KMS-11 (cell line): ENCODE measurements at regions not wholly inside any gene's neighbourhood (a gene's known extent, or its start where the extent isn't known, plus 50 kb on each side); places are given as distances from the start of the nearest gene placed in this dataset.

ENCODE experiments used
- H2AFZ ChIP-seq: fragments of 200-600 bp; sonication (generic); 2 replicates; pipeline ENCODE4 v1.6.1; 2016; ENCODE audit warnings: antibody characterized with exemption, mixed run types, low read depth
- H3K27ac ChIP-seq: fragments of 200-600 bp; sonication (generic); 2 replicates; pipeline ENCODE4 v1.6.1; 2016; ENCODE audit warnings: mild to moderate bottlenecking, mixed run types
- H3K27me3 ChIP-seq: fragments of 200-600 bp; sonication (generic); 2 replicates; pipeline ENCODE4 v1.6.1; 2017; ENCODE audit warnings: mild to moderate bottlenecking, low read depth, mixed run types, moderate library complexity; ENCODE audit not compliant: insufficient read depth
- H3K36me3 ChIP-seq: fragments of 200-600 bp; sonication (generic); 2 replicates; pipeline ENCODE4 v1.6.1; 2017; ENCODE audit warnings: mild to moderate bottlenecking, mixed run types; ENCODE audit not compliant: insufficient read depth
- H3K4me1 ChIP-seq: fragments of 200-600 bp; sonication (generic); 2 replicates; pipeline ENCODE4 v1.6.1; 2016; ENCODE audit warnings: mild to moderate bottlenecking, low read depth, mixed run types; ENCODE audit not compliant: poor library complexity, severe bottlenecking
- H3K4me2 ChIP-seq: fragments of 200-600 bp; sonication (generic); 2 replicates; pipeline ENCODE4 v1.7.0; 2016; ENCODE audit warnings: mild to moderate bottlenecking, mixed run types
- H3K4me3 ChIP-seq: fragments of 200-600 bp; sonication (generic); IDR thresholded peaks from 2 replicates; pipeline ENCODE4 v1.6.1; 2017; ENCODE audit warnings: low read depth, low read length, mixed read lengths; ENCODE audit not compliant: insufficient read depth
- H3K79me2 ChIP-seq: fragments of 200-600 bp; sonication (generic); 2 replicates; pipeline ENCODE4 v1.6.1; 2016; ENCODE audit warnings: low read depth, mixed run types; ENCODE audit not compliant: insufficient read depth
- H3K9ac ChIP-seq: fragments of 200-600 bp; sonication (generic); 2 replicates; pipeline ENCODE4 v1.6.1; 2016; ENCODE audit warnings: mild to moderate bottlenecking, mixed run types
- H4K20me1 ChIP-seq: fragments of 200-600 bp; sonication (generic); 2 replicates; pipeline ENCODE4 v1.6.1; 2016; ENCODE audit warnings: mild to moderate bottlenecking, mixed run types; ENCODE audit not compliant: insufficient read depth
- TF ChIP-seq, protein P1 (sequence below): fragments of 200-600 bp; sonication (generic); conservative IDR thresholded peaks from 2 replicates; pipeline ENCODE4 v1.6.1; 2017; ENCODE audit warnings: low read depth, mild to moderate bottlenecking, antibody characterized with exemption, low read length, moderate library complexity, mixed read lengths

DNA sequence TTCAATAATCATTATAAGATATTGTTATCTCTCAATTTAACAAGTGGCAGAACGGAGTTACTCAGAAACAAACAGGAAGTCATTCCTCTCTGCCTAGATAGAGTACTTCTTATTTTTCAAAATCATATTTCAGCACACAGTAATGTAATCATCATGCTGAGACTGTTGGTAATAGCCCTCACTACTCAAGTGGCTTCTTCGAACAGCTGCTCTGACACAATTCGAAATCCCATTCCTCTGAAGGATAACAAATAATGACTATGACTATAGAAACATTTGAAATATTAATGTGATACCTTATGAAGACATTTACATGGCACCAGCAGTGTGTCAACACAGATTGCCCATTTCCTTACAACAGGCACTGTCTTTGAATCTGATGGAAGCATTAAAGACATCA lies 1249.8 kb downstream of the NSUN3 start:
- H3K4me2 ChIP-seq, result no peak overlapping the region
- TF ChIP-seq, protein P1, sequence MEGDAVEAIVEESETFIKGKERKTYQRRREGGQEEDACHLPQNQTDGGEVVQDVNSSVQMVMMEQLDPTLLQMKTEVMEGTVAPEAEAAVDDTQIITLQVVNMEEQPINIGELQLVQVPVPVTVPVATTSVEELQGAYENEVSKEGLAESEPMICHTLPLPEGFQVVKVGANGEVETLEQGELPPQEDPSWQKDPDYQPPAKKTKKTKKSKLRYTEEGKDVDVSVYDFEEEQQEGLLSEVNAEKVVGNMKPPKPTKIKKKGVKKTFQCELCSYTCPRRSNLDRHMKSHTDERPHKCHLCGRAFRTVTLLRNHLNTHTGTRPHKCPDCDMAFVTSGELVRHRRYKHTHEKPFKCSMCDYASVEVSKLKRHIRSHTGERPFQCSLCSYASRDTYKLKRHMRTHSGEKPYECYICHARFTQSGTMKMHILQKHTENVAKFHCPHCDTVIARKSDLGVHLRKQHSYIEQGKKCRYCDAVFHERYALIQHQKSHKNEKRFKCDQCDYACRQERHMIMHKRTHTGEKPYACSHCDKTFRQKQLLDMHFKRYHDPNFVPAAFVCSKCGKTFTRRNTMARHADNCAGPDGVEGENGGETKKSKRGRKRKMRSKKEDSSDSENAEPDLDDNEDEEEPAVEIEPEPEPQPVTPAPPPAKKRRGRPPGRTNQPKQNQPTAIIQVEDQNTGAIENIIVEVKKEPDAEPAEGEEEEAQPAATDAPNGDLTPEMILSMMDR, result no peak
- H3K79me2 ChIP-seq, result no peaks in the 10 kb centered on the region
- no peak overlapping the region for H3K27ac ChIP-seq
- H3K4me1 ChIP-seq, result peaks cover 34% of the 10 kb centered on the region
- no peak overlapping the region for H3K9ac ChIP-seq
- no peak overlapping the region for H2AFZ ChIP-seq
- no peaks in the 10 kb centered on the region for H3K27me3 ChIP-seq
- no peak overlapping the region for H3K4me3 ChIP-seq
- H3K36me3 ChIP-seq, result no peaks in the 10 kb centered on the region
- no peaks in the 10 kb centered on the region for H4K20me1 ChIP-seq

DNA sequence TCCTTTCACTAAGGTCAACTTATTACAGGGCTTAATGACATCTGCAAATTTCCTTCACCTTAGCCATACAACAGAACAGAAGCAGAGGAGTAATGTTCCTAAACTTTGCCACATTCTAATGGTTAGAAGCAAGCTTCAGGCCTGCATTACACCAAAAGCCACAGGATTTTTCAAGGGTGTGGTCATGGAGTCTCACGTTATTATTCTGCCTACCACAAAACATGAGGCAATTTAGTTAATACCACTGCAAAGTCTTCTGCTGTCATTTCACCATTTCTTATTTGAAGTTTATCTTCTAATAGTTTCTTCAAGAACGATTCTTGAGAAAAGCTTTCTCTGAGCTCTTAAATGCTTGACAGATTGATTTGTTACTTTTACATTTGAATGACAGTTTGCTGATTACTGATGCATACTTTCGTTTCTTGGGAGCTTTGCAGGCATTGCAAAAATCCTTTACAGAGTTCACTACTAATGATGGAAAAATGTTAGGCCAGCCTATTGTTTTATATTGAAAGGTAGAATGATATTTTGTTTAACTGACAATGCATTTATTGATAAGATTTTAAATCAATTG lies 1257.1 kb downstream of the NSUN3 start:
- H3K36me3 ChIP-seq, result no peaks in the 10 kb centered on the region
- no peak overlapping the region for H3K9ac ChIP-seq
- H3K27me3 ChIP-seq, result no peaks in the 10 kb centered on the region
- H4K20me1 ChIP-seq, result no peaks in the 10 kb centered on the region
- H3K79me2 ChIP-seq, result no peaks in the 10 kb centered on the region
- H3K4me1 ChIP-seq, result peaks cover 22% of the 10 kb centered on the region
- H2AFZ ChIP-seq, result no peak overlapping the region
- TF ChIP-seq, protein P1, result no peak
- H3K4me2 ChIP-seq, result peak overlapping the region; percentile 33
- no peak overlapping the region for H3K4me3 ChIP-seq
- H3K27ac ChIP-seq, result peak overlapping the region; percentile 24; the same call in 1 of the 2 replicates

DNA sequence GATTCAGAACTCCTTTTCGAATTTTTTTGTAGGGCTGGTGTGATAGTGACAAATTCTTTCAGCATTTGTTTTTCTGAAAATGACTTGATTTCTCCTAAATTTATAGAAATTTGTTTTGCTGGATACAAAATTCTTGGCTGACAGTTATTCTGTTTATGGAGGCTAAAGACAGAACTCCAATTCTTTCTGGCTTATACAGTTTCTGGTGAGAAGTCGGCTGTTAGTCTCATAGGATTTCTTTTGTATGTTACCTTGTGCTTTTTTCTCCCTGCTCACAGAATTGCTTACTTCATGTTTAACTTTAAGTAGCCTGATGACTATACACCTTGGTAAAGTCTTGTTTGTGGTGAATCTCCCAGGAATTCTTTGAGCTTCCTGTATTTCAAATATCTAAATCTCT lies 1264.6 kb downstream of the NSUN3 start:
- no peaks in the 10 kb centered on the region for H3K4me1 ChIP-seq

DNA sequence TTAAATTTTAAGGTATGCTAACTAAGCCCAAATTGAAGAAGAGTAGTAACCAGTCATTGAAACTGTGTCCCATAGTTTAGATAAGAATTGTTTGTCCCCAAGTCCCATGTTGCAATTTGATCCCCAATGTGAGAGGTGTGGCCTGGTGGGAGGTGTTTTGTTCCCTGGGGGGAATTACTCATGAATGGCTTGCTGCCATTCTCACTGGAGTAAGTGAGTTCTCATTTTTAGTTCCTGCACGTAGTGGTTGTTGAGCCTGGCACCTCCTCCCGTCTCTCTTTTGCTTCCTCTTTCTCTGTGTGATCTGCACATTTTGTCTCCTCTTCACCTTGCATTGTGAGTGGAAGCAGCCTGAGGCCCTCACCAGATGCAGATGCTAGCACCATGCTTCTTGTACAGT lies 1271.0 kb downstream of the NSUN3 start:
- no peaks in the 10 kb centered on the region for H3K36me3 ChIP-seq
- H3K4me1 ChIP-seq, result no peaks in the 10 kb centered on the region
- H3K9ac ChIP-seq, result no peak overlapping the region
- H2AFZ ChIP-seq, result no peak overlapping the region
- no peaks in the 10 kb centered on the region for H4K20me1 ChIP-seq
- H3K4me2 ChIP-seq, result no peak overlapping the region
- TF ChIP-seq, protein P1, result no peak
- H3K79me2 ChIP-seq, result no peaks in the 10 kb centered on the region
- no peak overlapping the region for H3K4me3 ChIP-seq
- no peak overlapping the region for H3K27ac ChIP-seq
- no peaks in the 10 kb centered on the region for H3K27me3 ChIP-seq

More for the DNA sequence above, 1264.6 kb downstream of the NSUN3 start:
- H3K27ac ChIP-seq, result no peak overlapping the region
- H3K36me3 ChIP-seq, result no peaks in the 10 kb centered on the region
- H3K9ac ChIP-seq, result no peak overlapping the region
- H3K4me3 ChIP-seq, result no peak overlapping the region
- TF ChIP-seq, protein P1, result no peak
- no peaks in the 10 kb centered on the region for H3K79me2 ChIP-seq
- no peak overlapping the region for H3K4me2 ChIP-seq
- H3K27me3 ChIP-seq, result no peaks in the 10 kb centered on the region
- no peak overlapping the region for H2AFZ ChIP-seq
- H4K20me1 ChIP-seq, result no peaks in the 10 kb centered on the region
